Vagina (tissue), 2 donors: ENCODE measurements at regions not wholly inside any gene's neighbourhood (a gene's known extent, or its start where the extent isn't known, plus 50 kb on each side); places are given as distances from the start of the nearest gene placed in this dataset.

ENCODE experiments used
- DNase-seq, 2 donors: peaks; one replicate each; pipeline ENCODE4 v3.0.0-alpha.2; 2017; ENCODE audit errors: extremely low spot score in 2 of 2
- H3K27ac ChIP-seq: fragments of 200-600 bp; sonication (generic); one replicate; pipeline ENCODE4 v1.5.1; 2019
- H3K27me3 ChIP-seq: fragments of 200-600 bp; sonication (generic); one replicate; pipeline ENCODE4 v1.5.1; 2019
- H3K36me3 ChIP-seq, 2 donors: fragments of 200-600 bp; sonication (generic); one replicate each; pipeline ENCODE4 v1.5.1; 2017 to 2019
- H3K4me1 ChIP-seq: fragments of 200-600 bp; sonication (generic); one replicate; pipeline ENCODE4 v1.5.1; 2019
- H3K4me3 ChIP-seq, 2 donors: fragments of 200-600 bp; sonication (generic); 1 replicate in 1 of 2; 2 replicates in 1 of 2; pipeline ENCODE4 v1.5.1; 2016 to 2019
- H3K9me3 ChIP-seq: fragments of 200-600 bp; sonication (generic); one replicate; pipeline ENCODE4 v1.5.1; 2019
- POLR2A ChIP-seq, 2 donors: fragments of 450-650 bp; IDR thresholded peaks; one replicate each; pipeline ENCODE4 v1.6.1; 2017; ENCODE audit warnings: antibody characterized with exemption in 2 of 2, mild to moderate bottlenecking in 2 of 2, moderate library complexity in 2 of 2
- POLR2AphosphoS5 ChIP-seq, 2 donors: sonication (generic); formaldehyde crosslinking; IDR thresholded peaks; one replicate each; pipeline ENCODE4 v1.9.0; 2017; ENCODE audit warnings: antibody characterized with exemption in 2 of 2, mild to moderate bottlenecking in 2 of 2, low read depth in 1 of 2; ENCODE audit not compliant: insufficient read depth in 1 of 2
- intact Hi-C: fragments of 100-400 bp; cut with DNase I; formaldehyde crosslinking; loops from one replicate; pipeline ENCODE4 v1.15.1; 2023
- TF ChIP-seq, protein P1 (sequence below), 3 experiments: fragments of 450-650 bp in 2 of 3; fragments of 200-600 bp in 1 of 3; sonication (generic) in 1 of 3; IDR thresholded peaks; one replicate each; pipeline ENCODE4 v1.5.1; 2017 to 2019; ENCODE audit warnings: antibody characterized with exemption in 3 of 3, mild to moderate bottlenecking in 2 of 3, moderate library complexity in 2 of 3

DNA sequence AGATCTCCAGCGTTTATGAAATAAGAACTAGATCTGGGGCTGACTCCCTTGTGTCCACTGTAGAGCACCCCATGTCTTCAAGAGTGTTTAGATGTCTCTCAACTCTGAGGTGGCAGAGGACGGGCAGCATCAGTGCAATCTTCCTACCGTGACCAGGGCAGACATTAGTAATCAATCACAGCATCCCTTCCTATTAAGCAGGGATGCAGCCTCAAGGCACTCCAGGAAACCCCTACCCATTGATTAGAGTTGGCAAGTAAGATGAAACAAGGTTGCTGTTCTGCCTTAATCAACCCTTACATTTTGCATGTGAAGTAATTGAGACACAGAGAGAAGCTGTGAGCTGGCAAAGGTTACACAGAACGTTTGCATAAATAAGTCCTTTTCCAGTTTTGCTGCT, 283.7 kb upstream of the ZMIZ1 start:
- TF ChIP-seq, protein P1, sequence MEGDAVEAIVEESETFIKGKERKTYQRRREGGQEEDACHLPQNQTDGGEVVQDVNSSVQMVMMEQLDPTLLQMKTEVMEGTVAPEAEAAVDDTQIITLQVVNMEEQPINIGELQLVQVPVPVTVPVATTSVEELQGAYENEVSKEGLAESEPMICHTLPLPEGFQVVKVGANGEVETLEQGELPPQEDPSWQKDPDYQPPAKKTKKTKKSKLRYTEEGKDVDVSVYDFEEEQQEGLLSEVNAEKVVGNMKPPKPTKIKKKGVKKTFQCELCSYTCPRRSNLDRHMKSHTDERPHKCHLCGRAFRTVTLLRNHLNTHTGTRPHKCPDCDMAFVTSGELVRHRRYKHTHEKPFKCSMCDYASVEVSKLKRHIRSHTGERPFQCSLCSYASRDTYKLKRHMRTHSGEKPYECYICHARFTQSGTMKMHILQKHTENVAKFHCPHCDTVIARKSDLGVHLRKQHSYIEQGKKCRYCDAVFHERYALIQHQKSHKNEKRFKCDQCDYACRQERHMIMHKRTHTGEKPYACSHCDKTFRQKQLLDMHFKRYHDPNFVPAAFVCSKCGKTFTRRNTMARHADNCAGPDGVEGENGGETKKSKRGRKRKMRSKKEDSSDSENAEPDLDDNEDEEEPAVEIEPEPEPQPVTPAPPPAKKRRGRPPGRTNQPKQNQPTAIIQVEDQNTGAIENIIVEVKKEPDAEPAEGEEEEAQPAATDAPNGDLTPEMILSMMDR (IDR thresholded peaks at IDR 0.05), result no peak
- no peak for TF ChIP-seq POLR2A (IDR thresholded peaks at IDR 0.05)
- TF ChIP-seq POLR2AphosphoS5 (IDR thresholded peaks at IDR 0.05; ENCODE audit: insufficient read depth in 1 of 2, low read depth in 1 of 2), result no peak
- Histone ChIP-seq H3K27ac (peak overlapping the region; percentile 41), H3K27me3 (no peaks in the 10 kb centered on the region), H3K36me3 (no peaks in the 10 kb centered on the region), H3K4me3 (no peak overlapping the region), H3K9me3 (no peaks in the 10 kb centered on the region), H3K4me1 (peaks cover 24% of the 10 kb centered on the region)
- DNase-seq, result no peak
- intact Hi-C loops, result loop anchor here (2.0 kb wide), 1 partner anchor 20 kb away; no protein-coding TSS in a partner anchor

DNA sequence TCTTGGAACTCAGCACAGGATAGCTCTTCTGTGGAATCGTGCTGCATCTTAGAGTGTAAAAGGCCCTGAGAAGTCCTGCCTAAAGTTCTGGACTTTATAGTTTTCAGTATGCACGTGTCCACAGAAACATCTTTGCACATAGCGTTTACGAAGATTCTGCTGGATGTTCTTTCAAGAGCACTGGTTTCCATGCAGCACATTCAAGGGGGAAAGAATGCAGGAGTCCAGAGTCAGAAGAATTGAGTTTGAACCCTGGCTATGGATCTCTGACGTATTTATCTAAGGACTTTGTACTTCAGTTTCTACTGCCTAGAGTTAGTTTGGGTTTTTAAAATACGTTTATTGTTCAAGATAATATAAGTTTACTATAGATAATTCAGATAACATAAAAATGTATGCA, 282.8 kb upstream of the ZMIZ1 start:
- no peaks in the 10 kb centered on the region for H3K9me3 ChIP-seq
- no peak for DNase-seq
- H3K27me3 ChIP-seq, result no peaks in the 10 kb centered on the region
- H3K4me1 ChIP-seq, result peaks cover 24% of the 10 kb centered on the region
- H3K36me3 ChIP-seq, result no peaks in the 10 kb centered on the region
- TF ChIP-seq, protein P1 (IDR thresholded peaks at IDR 0.05), result no peak
- TF ChIP-seq POLR2AphosphoS5 (IDR thresholded peaks at IDR 0.05; ENCODE audit: insufficient read depth in 1 of 2, low read depth in 1 of 2) (no peak), POLR2A (IDR thresholded peaks at IDR 0.05) (no peak)
- H3K27ac ChIP-seq, result peak overlapping the region; percentile 41
- H3K4me3 ChIP-seq, result no peak overlapping the region
- intact Hi-C loops, result loop anchor here (2.0 kb wide), 1 partner anchor 19 kb away; no protein-coding TSS in a partner anchor

DNA sequence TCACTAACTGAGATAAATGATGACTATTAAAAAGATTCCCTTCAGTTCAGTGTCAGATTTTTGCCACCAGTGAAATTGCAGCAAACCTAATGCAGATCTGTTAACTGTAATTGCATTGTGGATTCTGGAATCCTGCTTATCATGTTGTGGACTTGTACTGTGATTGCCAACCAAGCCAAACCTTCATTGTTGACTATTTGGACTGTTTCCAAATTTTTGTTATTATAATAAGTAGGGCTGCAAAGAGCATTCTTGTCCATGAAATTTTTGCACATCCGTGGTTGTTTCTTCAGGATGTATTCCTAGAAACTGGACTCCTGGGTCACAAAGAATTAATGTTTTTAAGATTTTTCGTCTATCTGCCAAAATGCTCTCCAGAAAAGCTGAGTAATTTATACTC, 281.6 kb upstream of the ZMIZ1 start:
- H3K4me3 ChIP-seq, result no peak overlapping the region
- TF ChIP-seq, protein P1 (IDR thresholded peaks at IDR 0.05), result no peak
- TF ChIP-seq POLR2A (IDR thresholded peaks at IDR 0.05) (no peak), POLR2AphosphoS5 (IDR thresholded peaks at IDR 0.05; ENCODE audit: insufficient read depth in 1 of 2, low read depth in 1 of 2) (no peak)
- DNase-seq, result no peak
- no peak overlapping the region for H3K27ac ChIP-seq
- intact Hi-C loops, result no loop called here
- H3K36me3 ChIP-seq, result no peaks in the 10 kb centered on the region
- peaks cover 24% of the 10 kb centered on the region for H3K4me1 ChIP-seq
- no peaks in the 10 kb centered on the region for H3K9me3 ChIP-seq
- H3K27me3 ChIP-seq, result no peaks in the 10 kb centered on the region

DNA sequence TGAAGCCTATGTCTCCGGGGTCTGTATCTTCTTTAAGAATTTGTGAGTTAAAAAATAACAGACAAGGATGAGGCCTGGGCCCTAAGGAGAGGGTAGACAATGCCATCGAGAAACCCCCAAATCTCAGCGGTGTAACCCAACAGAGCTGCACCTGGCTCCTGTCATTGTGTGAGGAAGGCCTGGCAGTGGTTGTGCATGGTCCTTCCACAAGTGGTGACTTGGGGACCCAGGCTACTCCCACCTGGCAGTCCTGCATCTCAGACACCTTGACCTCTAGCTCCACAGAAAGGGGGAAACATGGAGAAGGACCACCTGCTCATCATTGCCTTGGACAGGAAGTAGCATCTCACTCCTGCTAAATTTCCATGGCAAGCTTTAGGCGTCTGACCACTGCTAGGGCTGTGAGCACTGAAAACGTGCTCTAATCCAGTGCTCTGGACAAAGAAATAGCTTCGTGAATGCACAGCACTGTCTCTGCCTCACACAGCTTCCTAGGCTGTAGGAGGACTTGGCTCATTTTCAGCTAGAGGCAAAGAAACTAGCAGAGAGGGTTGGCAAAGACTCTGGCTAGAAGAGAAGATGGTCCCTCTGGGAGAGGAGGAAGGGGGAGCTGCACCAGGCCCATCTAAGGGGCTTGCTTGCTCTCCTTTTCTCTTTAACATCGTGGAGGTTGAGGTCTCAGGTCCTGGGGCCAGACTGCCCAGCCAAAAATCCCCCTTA, 273.9 kb upstream of the ZMIZ1 start:
- Histone ChIP-seq H3K4me1 (no peaks in the 10 kb centered on the region), H3K27me3 (no peaks in the 10 kb centered on the region), H3K27ac (no peak overlapping the region), H3K9me3 (no peaks in the 10 kb centered on the region), H3K4me3 (no peak overlapping the region), H3K36me3 (no peaks in the 10 kb centered on the region)
- intact Hi-C loops, result no loop called here
- TF ChIP-seq, protein P1 (IDR thresholded peaks at IDR 0.05), result no peak
- TF ChIP-seq POLR2A (IDR thresholded peaks at IDR 0.05), result no peak
- TF ChIP-seq POLR2AphosphoS5 (IDR thresholded peaks at IDR 0.05; ENCODE audit: insufficient read depth in 1 of 2, low read depth in 1 of 2), result no peak
- no peak for DNase-seq

DNA sequence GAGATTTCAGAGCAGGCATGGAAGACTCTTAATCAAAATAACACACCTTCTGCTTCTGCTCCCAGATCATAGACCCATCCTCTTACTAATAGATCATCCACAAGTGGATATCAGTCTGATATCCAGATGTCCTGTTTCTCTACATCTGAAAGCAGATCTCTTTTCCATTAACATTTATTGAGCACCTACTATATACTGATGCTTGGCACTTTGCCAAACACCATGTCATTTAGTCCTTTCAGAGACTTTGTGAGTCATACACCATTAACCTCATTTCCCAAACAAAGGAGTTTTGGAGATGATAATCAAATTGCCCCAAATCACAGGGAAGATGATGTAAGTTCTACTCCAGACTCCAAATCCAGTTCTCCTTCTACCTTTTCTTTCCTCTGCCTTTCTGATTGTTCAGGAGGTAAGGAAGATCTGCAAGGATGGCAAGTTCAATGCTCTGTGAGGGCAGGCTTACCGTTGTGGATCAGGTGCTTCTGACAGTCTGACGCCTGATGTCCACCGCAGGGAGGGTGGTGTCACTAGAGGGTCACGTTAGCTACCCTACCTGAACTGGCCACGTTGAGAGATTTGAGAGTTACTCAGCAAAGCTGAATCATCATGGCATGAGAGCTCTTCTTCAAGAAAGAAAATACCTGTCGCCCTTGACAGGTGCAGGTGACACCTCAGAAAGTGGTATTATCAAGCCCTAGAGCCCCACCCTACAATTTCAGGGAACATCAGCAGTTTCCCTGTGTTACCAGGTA, 269.6 kb upstream of the ZMIZ1 start:
- no peak overlapping the region for H3K4me3 ChIP-seq
- peaks cover 34% of the 10 kb centered on the region for H3K4me1 ChIP-seq
- DNase-seq, result no peak
- TF ChIP-seq, protein P1 (IDR thresholded peaks at IDR 0.05), result no peak
- TF ChIP-seq POLR2A (IDR thresholded peaks at IDR 0.05) (no peak), POLR2AphosphoS5 (IDR thresholded peaks at IDR 0.05; ENCODE audit: insufficient read depth in 1 of 2, low read depth in 1 of 2) (no peak)
- H3K27ac ChIP-seq, result no peak overlapping the region
- H3K36me3 ChIP-seq, result no peaks in the 10 kb centered on the region
- no peaks in the 10 kb centered on the region for H3K9me3 ChIP-seq
- no peaks in the 10 kb centered on the region for H3K27me3 ChIP-seq
- intact Hi-C loops, result no loop called here
